Endothelial cell (in vitro differentiated cells): ENCODE measurements at regions not wholly inside any gene's neighbourhood (a gene's known extent, or its start where the extent isn't known, plus 50 kb on each side); places are given as distances from the start of the nearest gene placed in this dataset.

Source experiments
- DNase-seq: peaks from one replicate; pipeline ENCODE4 v3.0.0; 2021; ENCODE audit warnings: low spot score
- H3K27ac Mint-ChIP-seq: one replicate; pipeline ENCODE4 v1.8.0; 2021; ENCODE audit warnings: mixed read lengths, inconsistent platforms; ENCODE audit not compliant: unreplicated experiment
- H3K27me3 Mint-ChIP-seq: one replicate; pipeline ENCODE4 v1.8.0; 2021; ENCODE audit warnings: mild to moderate bottlenecking, moderate library complexity, mixed read lengths, inconsistent platforms; ENCODE audit not compliant: unreplicated experiment
- H3K36me3 Mint-ChIP-seq: one replicate; pipeline ENCODE4 v1.8.0; 2021; ENCODE audit warnings: mild to moderate bottlenecking, low read depth, mixed read lengths, inconsistent platforms; ENCODE audit not compliant: unreplicated experiment
- H3K4me1 Mint-ChIP-seq: one replicate; pipeline ENCODE4 v1.8.0; 2021; ENCODE audit warnings: mild to moderate bottlenecking, mixed read lengths, inconsistent platforms; ENCODE audit not compliant: unreplicated experiment
- H3K4me3 Mint-ChIP-seq: one replicate; pipeline ENCODE4 v1.8.0; 2021; ENCODE audit warnings: mild to moderate bottlenecking, mixed read lengths, inconsistent platforms; ENCODE audit not compliant: unreplicated experiment
- H3K9me3 Mint-ChIP-seq: one replicate; pipeline ENCODE4 v1.8.0; 2021; ENCODE audit warnings: mixed read lengths, inconsistent platforms; ENCODE audit not compliant: unreplicated experiment
- TF ChIP-seq, protein P1 (sequence below): fragments of 200-600 bp; sonication (generic); IDR thresholded peaks from one replicate; pipeline ENCODE4 v1.5.0; 2021; ENCODE audit warnings: antibody characterized with exemption; ENCODE audit not compliant: unreplicated experiment

GRCh38 chr6:170096803-170097504, 193.9 kb downstream of the DLL1 start:
- Mint-ChIP-seq H3K9me3 (no peaks in the 10 kb centered on the region), H3K36me3 (no peaks in the 10 kb centered on the region), H3K27me3 (peaks cover 6% of the 10 kb centered on the region), H3K4me3 (no peak overlapping the region), H3K27ac (no peak overlapping the region), H3K4me1 (no peaks in the 10 kb centered on the region)
- DNase-seq = peak; percentile 1
- TF ChIP-seq, protein P1, sequence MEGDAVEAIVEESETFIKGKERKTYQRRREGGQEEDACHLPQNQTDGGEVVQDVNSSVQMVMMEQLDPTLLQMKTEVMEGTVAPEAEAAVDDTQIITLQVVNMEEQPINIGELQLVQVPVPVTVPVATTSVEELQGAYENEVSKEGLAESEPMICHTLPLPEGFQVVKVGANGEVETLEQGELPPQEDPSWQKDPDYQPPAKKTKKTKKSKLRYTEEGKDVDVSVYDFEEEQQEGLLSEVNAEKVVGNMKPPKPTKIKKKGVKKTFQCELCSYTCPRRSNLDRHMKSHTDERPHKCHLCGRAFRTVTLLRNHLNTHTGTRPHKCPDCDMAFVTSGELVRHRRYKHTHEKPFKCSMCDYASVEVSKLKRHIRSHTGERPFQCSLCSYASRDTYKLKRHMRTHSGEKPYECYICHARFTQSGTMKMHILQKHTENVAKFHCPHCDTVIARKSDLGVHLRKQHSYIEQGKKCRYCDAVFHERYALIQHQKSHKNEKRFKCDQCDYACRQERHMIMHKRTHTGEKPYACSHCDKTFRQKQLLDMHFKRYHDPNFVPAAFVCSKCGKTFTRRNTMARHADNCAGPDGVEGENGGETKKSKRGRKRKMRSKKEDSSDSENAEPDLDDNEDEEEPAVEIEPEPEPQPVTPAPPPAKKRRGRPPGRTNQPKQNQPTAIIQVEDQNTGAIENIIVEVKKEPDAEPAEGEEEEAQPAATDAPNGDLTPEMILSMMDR = no peak

DNA sequence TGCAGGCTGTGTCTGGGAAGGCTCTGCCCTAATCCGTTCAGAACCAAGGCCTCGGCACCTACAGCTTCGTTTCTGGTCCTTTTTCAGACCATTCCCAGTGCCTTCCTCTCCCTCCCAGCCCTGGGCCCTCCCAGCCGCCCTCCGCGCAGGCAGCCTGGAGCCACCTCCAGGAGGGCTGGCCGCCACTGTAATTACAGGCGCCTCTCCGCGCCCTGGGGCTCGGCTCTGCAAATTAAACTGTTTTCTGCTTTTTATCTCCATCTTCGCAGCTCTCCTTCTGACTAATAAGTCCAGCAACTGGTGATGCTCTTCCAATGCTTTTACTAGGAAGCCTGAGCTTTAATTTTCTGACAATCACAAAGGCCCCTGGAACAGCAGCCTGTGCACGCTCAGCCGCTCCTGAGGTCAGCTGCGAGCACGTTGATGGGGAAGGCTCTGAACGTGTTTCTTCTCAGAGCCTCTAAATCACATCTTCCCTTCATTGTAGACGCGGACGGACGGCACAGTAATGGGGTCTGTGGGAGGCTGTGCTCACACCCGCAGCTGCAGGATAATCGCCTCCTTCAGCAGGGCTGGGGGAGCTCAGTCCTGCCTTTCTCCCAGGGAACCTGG, 194.6 kb downstream of the DLL1 start:
- no peaks in the 10 kb centered on the region for H3K9me3 Mint-ChIP-seq

GRCh38 chr6:170095273-170095981, 195.5 kb downstream of the DLL1 start:
- no peaks in the 10 kb centered on the region for H3K4me1 Mint-ChIP-seq
- peak; percentile 3 for DNase-seq
- H3K27ac Mint-ChIP-seq = no peak overlapping the region
- no peaks in the 10 kb centered on the region for H3K9me3 Mint-ChIP-seq
- H3K36me3 Mint-ChIP-seq = no peaks in the 10 kb centered on the region
- H3K27me3 Mint-ChIP-seq = peaks cover 4% of the 10 kb centered on the region
- TF ChIP-seq, protein P1 = no peak
- no peak overlapping the region for H3K4me3 Mint-ChIP-seq

More for the DNA sequence above, 194.6 kb downstream of the DLL1 start:
- Mint-ChIP-seq H3K27me3 (peaks cover 6% of the 10 kb centered on the region), H3K4me1 (no peaks in the 10 kb centered on the region), H3K4me3 (no peak overlapping the region), H3K36me3 (no peaks in the 10 kb centered on the region), H3K27ac (no peak overlapping the region)
- peak; percentile 1 for DNase-seq
- TF ChIP-seq, protein P1 = no peak

GRCh38 chr6:170094686-170095272, 196.1 kb downstream of the DLL1 start:
- Mint-ChIP-seq H3K9me3 (no peaks in the 10 kb centered on the region), H3K4me1 (peaks cover under 1% of the 10 kb centered on the region), H3K4me3 (no peak overlapping the region), H3K36me3 (no peaks in the 10 kb centered on the region), H3K27me3 (peaks cover 2% of the 10 kb centered on the region), H3K27ac (no peak overlapping the region)
- TF ChIP-seq, protein P1 = no peak
- DNase-seq = peak; percentile 1
